Daoy (cell line): ENCODE measurements at regions not wholly inside any gene's neighbourhood (a gene's known extent, or its start where the extent isn't known, plus 50 kb on each side); places are given as distances from the start of the nearest gene placed in this dataset.
A peak's percentile ranks its signal among the peaks of the same experiment; 100 is the strongest.
"Not testable (repeated sequence)": the region's sequence is repeated elsewhere in the genome, so short reads cannot be mapped to it uniquely, and the experiment has no call there.

Experiments used
- DNase-seq: peaks from one replicate; pipeline ENCODE4 v3.0.0-alpha.2; 2015; ENCODE audit warnings: low read depth

GRCh38 chr1:101367630-101368029 lies 130.8 kb downstream of the S1PR1 start:
- no peak for DNase-seq

- DNase-seq: no peak
These were observed 133.7 kb downstream of the S1PR1 start for GRCh38 chr1:101370488-101370887.

GRCh38 chr1:101371259-101371658 lies 134.4 kb downstream of the S1PR1 start:
- DNase-seq: peak; percentile 14

- DNase-seq: no peak
These were observed 136.8 kb downstream of the S1PR1 start for GRCh38 chr1:101373570-101373969.

- DNase-seq: not testable (repeated sequence)
These were observed 138.6 kb downstream of the S1PR1 start for GRCh38 chr1:101375448-101375847.

- DNase-seq: no peak
These were observed 139.6 kb downstream of the S1PR1 start for GRCh38 chr1:101376121-101377083.

- no peak for DNase-seq
These were observed 140.4 kb downstream of the S1PR1 start for GRCh38 chr1:101377084-101377835.

- DNase-seq: no peak
These were observed 142.2 kb downstream of the S1PR1 start for GRCh38 chr1:101379037-101379436.

- DNase-seq: no peak
These were observed 143.1 kb downstream of the S1PR1 start for GRCh38 chr1:101379950-101380349.

- no peak for DNase-seq
These were observed 145.3 kb downstream of the S1PR1 start for GRCh38 chr1:101382135-101382534.

GRCh38 chr1:101388904-101389546 lies 152.2 kb downstream of the S1PR1 start:
- DNase-seq: no peak

GRCh38 chr1:101389547-101389929 lies 152.7 kb downstream of the S1PR1 start:
- DNase-seq: no peak

GRCh38 chr1:101392552-101392951 lies 155.7 kb downstream of the S1PR1 start:
- no peak for DNase-seq

GRCh38 chr1:101394041-101394440 lies 157.2 kb downstream of the S1PR1 start:
- no peak for DNase-seq

GRCh38 chr1:101399222-101399621 lies 162.4 kb downstream of the S1PR1 start:
- DNase-seq: no peak

GRCh38 chr1:101406271-101406670 lies 169.5 kb downstream of the S1PR1 start:
- no peak for DNase-seq

GRCh38 chr1:101406681-101407080 lies 169.9 kb downstream of the S1PR1 start:
- DNase-seq: no peak

GRCh38 chr1:101407505-101408211 lies 170.8 kb downstream of the S1PR1 start:
- DNase-seq: no peak

- no peak for DNase-seq
These were observed 171.6 kb downstream of the S1PR1 start for GRCh38 chr1:101408212-101409042.

GRCh38 chr1:101409102-101409501 lies 172.3 kb downstream of the S1PR1 start:
- no peak for DNase-seq
